ENCODE measurements at regions not wholly inside any gene's neighbourhood (a gene's known extent, or its start where the extent isn't known, plus 50 kb on each side); places are given as distances from the start of the nearest gene placed in this dataset.
A peak's percentile ranks its signal among the peaks of the same experiment; 100 is the strongest.

- DNase-seq (ENCODE audit: low spot score): no peak
- no peak overlapping the region for H4K91ac ChIP-seq (ENCODE audit: low read depth, low read length, poor library complexity)
- H3K27ac ChIP-seq (replicated peaks; ENCODE audit: low read length): no peak overlapping the region
- no peak overlapping the region for H3K4me2 ChIP-seq (ENCODE audit: insufficient read depth, low read length, poor library complexity, severe bottlenecking)
- H3K4me1 ChIP-seq (ENCODE audit: control insufficient read depth in 2 of 2, insufficient read depth in 1 of 2, low read depth in 1 of 2, low read length in 2 of 2): peaks cover 0 to 4% of the 10 kb centered on the region in 2 donors
- peak overlapping the region; percentile 33 for H3K9ac ChIP-seq (ENCODE audit: low read depth, low read length, poor library complexity)
- H3K9me3 ChIP-seq (replicated peaks in 1 of 2; ENCODE audit: control insufficient read depth in 2 of 2, insufficient read depth in 1 of 2, low read depth in 1 of 2, low read length in 2 of 2): no peaks in the 10 kb centered on the region
- H2BK5ac ChIP-seq (ENCODE audit: low read length): no peak overlapping the region
- H3K18ac ChIP-seq (ENCODE audit: low read length): peak overlapping the region; percentile 82
- no peak overlapping the region for H2AFZ ChIP-seq (ENCODE audit: low read length)
- peak overlapping the region; percentile 64 for H2BK12ac ChIP-seq (ENCODE audit: low read length)
- peak overlapping the region; percentile 77 for H2AK5ac ChIP-seq (ENCODE audit: low read depth, low read length)
- H4K8ac ChIP-seq (ENCODE audit: low read depth, low read length): no peak overlapping the region
- H3K36me3 ChIP-seq (replicated peaks in 1 of 2; ENCODE audit: control insufficient read depth in 2 of 2, insufficient read depth in 2 of 2, low read length in 2 of 2): no peaks in the 10 kb centered on the region
- no peak overlapping the region for H2BK120ac ChIP-seq (ENCODE audit: low read depth, low read length)
- H3K27me3 ChIP-seq (ENCODE audit: control insufficient read depth in 3 of 3, insufficient read depth in 3 of 3, low read depth in 1 of 3, low read length in 3 of 3): peaks cover 0 to 4% (median 0%) of the 10 kb centered on the region in 3 experiments
- peak overlapping the region; percentile 43 for H3K4ac ChIP-seq (ENCODE audit: low read length)
- H3K23ac ChIP-seq (ENCODE audit: low read depth, low read length, poor library complexity): peak overlapping the region; percentile 67
- H3K79me1 ChIP-seq (ENCODE audit: low read depth, low read length): no peaks in the 10 kb centered on the region
- no CpG with 5 or more reads among the region's 24 CpGs for WGBS, 2 donors (ENCODE audit: extremely low coverage in 2 of 2, insufficient read length in 2 of 2, insufficient replicate concordance in 1 of 2)
- no peak overlapping the region for H3K4me3 ChIP-seq (ENCODE audit: low read length in 2 of 2)
- no peak overlapping the region for H3K14ac ChIP-seq (ENCODE audit: low read length)
- peak overlapping the region; percentile 26 for H2BK15ac ChIP-seq (ENCODE audit: low read length)
Measured at GRCh38 chr17:77602883-77603640, 355.4 kb upstream of the TNRC6C start.

DNA sequence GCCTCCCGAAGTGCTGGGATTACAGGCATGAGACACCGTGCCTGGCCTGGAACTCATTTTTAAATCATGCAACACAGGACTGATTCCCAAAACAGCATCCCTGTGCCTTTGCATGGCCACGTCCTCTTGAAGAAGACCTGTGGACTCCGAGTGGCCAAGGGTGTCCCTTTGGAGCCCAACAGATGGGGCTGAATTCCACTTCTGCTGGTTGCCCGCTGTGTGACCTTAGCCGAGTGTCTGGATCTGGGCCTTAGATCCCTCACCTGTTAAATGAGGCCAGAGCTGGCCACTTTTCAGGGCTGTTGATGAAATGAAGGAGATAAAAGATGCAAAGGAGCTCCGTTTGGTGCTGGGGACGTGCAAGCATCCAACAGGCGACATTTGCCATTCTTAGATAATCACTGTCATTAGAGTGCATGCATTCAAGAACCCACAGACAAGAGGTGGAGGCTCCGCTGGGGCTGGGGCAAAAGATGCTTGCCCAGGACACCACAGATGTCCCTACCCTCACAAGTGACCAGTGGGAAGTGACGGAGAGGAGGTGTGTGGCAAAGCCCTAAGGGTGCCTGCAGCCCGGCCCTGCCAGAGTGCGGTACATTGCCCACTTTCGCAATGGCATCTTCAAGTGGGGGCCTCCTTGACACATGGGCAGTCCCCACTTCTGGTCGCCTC lies 354.1 kb upstream of the TNRC6C start:
- no peak for DNase-seq (ENCODE audit: low spot score)
- Histone ChIP-seq H3K4me2 (ENCODE audit: insufficient read depth, low read length, poor library complexity, severe bottlenecking) (no peak overlapping the region), H2BK15ac (ENCODE audit: low read length) (peak overlapping the region; percentile 62), H2BK120ac (ENCODE audit: low read depth, low read length) (no peak overlapping the region), H3K4me3 (ENCODE audit: low read length in 2 of 2) (no peak overlapping the region), H4K91ac (ENCODE audit: low read depth, low read length, poor library complexity) (peak overlapping the region; percentile 50), H4K8ac (ENCODE audit: low read depth, low read length) (no peak overlapping the region), H3K14ac (ENCODE audit: low read length) (no peak overlapping the region), H2BK12ac (ENCODE audit: low read length) (no peak overlapping the region), H3K4me1 (ENCODE audit: control insufficient read depth in 2 of 2, insufficient read depth in 1 of 2, low read depth in 1 of 2, low read length in 2 of 2) (peaks cover 0 to 4% of the 10 kb centered on the region in 2 donors), H3K79me1 (ENCODE audit: low read depth, low read length) (no peaks in the 10 kb centered on the region), H2AFZ (ENCODE audit: low read length) (no peak overlapping the region), H3K9me3 (replicated peaks in 1 of 2; ENCODE audit: control insufficient read depth in 2 of 2, insufficient read depth in 1 of 2, low read depth in 1 of 2, low read length in 2 of 2) (no peaks in the 10 kb centered on the region), H3K27me3 (ENCODE audit: control insufficient read depth in 3 of 3, insufficient read depth in 3 of 3, low read depth in 1 of 3, low read length in 3 of 3) (peaks cover 0 to 4% (median 0%) of the 10 kb centered on the region in 3 experiments), H3K9ac (ENCODE audit: low read depth, low read length, poor library complexity) (no peak overlapping the region), H3K23ac (ENCODE audit: low read depth, low read length, poor library complexity) (no peak overlapping the region), H3K18ac (ENCODE audit: low read length) (peak overlapping the region; percentile 65), H3K4ac (ENCODE audit: low read length) (no peak overlapping the region), H3K27ac (replicated peaks; ENCODE audit: low read length) (no peak overlapping the region), H2BK5ac (ENCODE audit: low read length) (no peak overlapping the region), H2AK5ac (ENCODE audit: low read depth, low read length) (peak overlapping the region; percentile 72), H3K36me3 (replicated peaks in 1 of 2; ENCODE audit: control insufficient read depth in 2 of 2, insufficient read depth in 2 of 2, low read length in 2 of 2) (no peaks in the 10 kb centered on the region)
- no CpG with 5 or more reads among the region's 15 CpGs for WGBS, 2 donors (ENCODE audit: extremely low coverage in 2 of 2, insufficient read length in 2 of 2, insufficient replicate concordance in 1 of 2)

- H3K4me2 ChIP-seq (ENCODE audit: insufficient read depth, low read length, poor library complexity, severe bottlenecking): no peak overlapping the region
- H3K27ac ChIP-seq (replicated peaks; ENCODE audit: low read length): no peak overlapping the region
- WGBS, 2 donors (ENCODE audit: extremely low coverage in 2 of 2, insufficient read length in 2 of 2, insufficient replicate concordance in 1 of 2): no CpG with 5 or more reads among the region's 3 CpGs
- peak overlapping the region; percentile 65 for H3K18ac ChIP-seq (ENCODE audit: low read length)
- DNase-seq (ENCODE audit: low spot score): no peak
- H4K91ac ChIP-seq (ENCODE audit: low read depth, low read length, poor library complexity): peak overlapping the region; percentile 50
- peaks cover 0 to 4% (median 0%) of the 10 kb centered on the region in 3 experiments for H3K27me3 ChIP-seq (ENCODE audit: control insufficient read depth in 3 of 3, insufficient read depth in 3 of 3, low read depth in 1 of 3, low read length in 3 of 3)
- H3K4me1 ChIP-seq (ENCODE audit: control insufficient read depth in 2 of 2, insufficient read depth in 1 of 2, low read depth in 1 of 2, low read length in 2 of 2): peaks cover 0 to 5% of the 10 kb centered on the region in 2 donors
- H3K4ac ChIP-seq (ENCODE audit: low read length): no peak overlapping the region
- H3K9me3 ChIP-seq (replicated peaks in 1 of 2; ENCODE audit: control insufficient read depth in 2 of 2, insufficient read depth in 1 of 2, low read depth in 1 of 2, low read length in 2 of 2): no peaks in the 10 kb centered on the region
- H3K4me3 ChIP-seq (ENCODE audit: low read length in 2 of 2): no peak overlapping the region
- no peak overlapping the region for H3K23ac ChIP-seq (ENCODE audit: low read depth, low read length, poor library complexity)
- no peak overlapping the region for H4K8ac ChIP-seq (ENCODE audit: low read depth, low read length)
- no peak overlapping the region for H3K9ac ChIP-seq (ENCODE audit: low read depth, low read length, poor library complexity)
- H2BK15ac ChIP-seq (ENCODE audit: low read length): peak overlapping the region; percentile 62
- H2BK5ac ChIP-seq (ENCODE audit: low read length): no peak overlapping the region
- H3K79me1 ChIP-seq (ENCODE audit: low read depth, low read length): no peaks in the 10 kb centered on the region
- no peaks in the 10 kb centered on the region for H3K36me3 ChIP-seq (replicated peaks in 1 of 2; ENCODE audit: control insufficient read depth in 2 of 2, insufficient read depth in 2 of 2, low read length in 2 of 2)
- no peak overlapping the region for H2AFZ ChIP-seq (ENCODE audit: low read length)
- no peak overlapping the region for H2BK12ac ChIP-seq (ENCODE audit: low read length)
- H2BK120ac ChIP-seq (ENCODE audit: low read depth, low read length): no peak overlapping the region
- H2AK5ac ChIP-seq (ENCODE audit: low read depth, low read length): peak overlapping the region; percentile 72
- no peak overlapping the region for H3K14ac ChIP-seq (ENCODE audit: low read length)
Measured at GRCh38 chr17:77604973-77605313, 353.6 kb upstream of the TNRC6C start.

- no peak for DNase-seq (ENCODE audit: low spot score)
- WGBS, 2 donors (ENCODE audit: extremely low coverage in 2 of 2, insufficient read length in 2 of 2, insufficient replicate concordance in 1 of 2): no CpG with 5 or more reads among the region's 12 CpGs
Measured at GRCh38 chr17:77606146-77606864, 352.2 kb upstream of the TNRC6C start.

More at GRCh38 chr17:77606146-77606864, 352.2 kb upstream of the TNRC6C start:
- H3K9ac ChIP-seq (ENCODE audit: low read depth, low read length, poor library complexity): peak overlapping the region; percentile 12
- H3K4me3 ChIP-seq (ENCODE audit: low read length in 2 of 2): no peak overlapping the region
- H3K23ac ChIP-seq (ENCODE audit: low read depth, low read length, poor library complexity): no peak overlapping the region
- peaks cover 0 to 5% of the 10 kb centered on the region in 2 donors for H3K4me1 ChIP-seq (ENCODE audit: control insufficient read depth in 2 of 2, insufficient read depth in 1 of 2, low read depth in 1 of 2, low read length in 2 of 2)
- H3K79me1 ChIP-seq (ENCODE audit: low read depth, low read length): no peaks in the 10 kb centered on the region
- peak overlapping the region; percentile 58 for H4K91ac ChIP-seq (ENCODE audit: low read depth, low read length, poor library complexity)
- H2BK5ac ChIP-seq (ENCODE audit: low read length): no peak overlapping the region
- no peak overlapping the region for H3K14ac ChIP-seq (ENCODE audit: low read length)
- H2AFZ ChIP-seq (ENCODE audit: low read length): no peak overlapping the region
- no peak overlapping the region for H4K8ac ChIP-seq (ENCODE audit: low read depth, low read length)
- peak overlapping the region; percentile 41 for H2BK12ac ChIP-seq (ENCODE audit: low read length)
- no peak overlapping the region for H3K18ac ChIP-seq (ENCODE audit: low read length)
- no peak overlapping the region for H3K27ac ChIP-seq (replicated peaks; ENCODE audit: low read length)
- no peak overlapping the region for H2BK15ac ChIP-seq (ENCODE audit: low read length)
- no peak overlapping the region for H3K4ac ChIP-seq (ENCODE audit: low read length)
- no peaks in the 10 kb centered on the region for H3K36me3 ChIP-seq (replicated peaks in 1 of 2; ENCODE audit: control insufficient read depth in 2 of 2, insufficient read depth in 2 of 2, low read length in 2 of 2)
- H2AK5ac ChIP-seq (ENCODE audit: low read depth, low read length): peak overlapping the region; percentile 20
- no peaks in the 10 kb centered on the region for H3K9me3 ChIP-seq (replicated peaks in 1 of 2; ENCODE audit: control insufficient read depth in 2 of 2, insufficient read depth in 1 of 2, low read depth in 1 of 2, low read length in 2 of 2)
- no peak overlapping the region for H2BK120ac ChIP-seq (ENCODE audit: low read depth, low read length)
- H3K4me2 ChIP-seq (ENCODE audit: insufficient read depth, low read length, poor library complexity, severe bottlenecking): no peak overlapping the region
- peaks cover 0 to 2% (median 0%) of the 10 kb centered on the region in 3 experiments for H3K27me3 ChIP-seq (ENCODE audit: control insufficient read depth in 3 of 3, insufficient read depth in 3 of 3, low read depth in 1 of 3, low read length in 3 of 3)
